SK-N-SH (cell line): ENCODE measurements at regions not wholly inside any gene's neighbourhood (a gene's known extent, or its start where the extent isn't known, plus 50 kb on each side); places are given as distances from the start of the nearest gene placed in this dataset.
A peak's percentile ranks its signal among the peaks of the same experiment; 100 is the strongest.

Experiments
- CTCF ChIA-PET: fragments of 300-600, 350-600 bp; formaldehyde crosslinking; extraction: SDS; loops from one replicate; lab custom pipeline; 2021; lab: Yijun Ruan, JAX
- POLR2A ChIA-PET: fragments of 350-600 bp; sonication (Branson Sonifier 250); formaldehyde crosslinking; extraction: SDS; loops from one replicate; lab custom pipeline; 2020; ENCODE audit warnings: antibody characterized with exemption, inconsistent platforms; lab: Yijun Ruan, JAX
- DNase-seq: peaks from one replicate; pipeline ENCODE4 v3.0.0; 2012
- H2AFZ ChIP-seq: fragments of 200-600 bp; sonication (generic); 2 replicates; pipeline ENCODE4 v1.8.1; 2016; ENCODE audit warnings: antibody characterized with exemption, mild to moderate bottlenecking, low read depth
- H3F3A ChIP-seq: fragments of 200-600 bp; sonication (generic); replicated peaks from 2 replicates; pipeline ENCODE3; 2016; ENCODE audit warnings: antibody characterized with exemption, mild to moderate bottlenecking; ENCODE audit not compliant: insufficient read depth
- H3K27ac ChIP-seq, 2 experiments: fragments of 200-500 bp in 1 of 2; fragments of 200-600 bp in 1 of 2; sonication (Bioruptor generic) in 1 of 2; sonication (generic), shearing (Covaris generic) in 1 of 2; 2 replicates each; pipeline versions ENCODE4 v1.5.1 to v1.6.1; 2014 to 2016; ENCODE audit warnings: low read depth in 2 of 2, inconsistent platforms in 1 of 2, low read length in 1 of 2, mild to moderate bottlenecking in 1 of 2, mixed read lengths in 1 of 2
- H3K27me3 ChIP-seq: fragments of 200-600 bp; sonication (generic), shearing (Covaris generic); 2 replicates; pipeline ENCODE4 v1.6.1; 2016; ENCODE audit warnings: mixed run types; ENCODE audit not compliant: insufficient read depth
- H3K36me3 ChIP-seq, 2 experiments: fragments of 200-500 bp in 1 of 2; fragments of 200-600 bp in 1 of 2; sonication (Bioruptor generic) in 1 of 2; sonication (generic) in 1 of 2; replicated peaks in 1 of 2; 2 replicates each; pipeline versions ENCODE3 to v1.5.1; 2014 to 2016; ENCODE audit warnings: low read length in 1 of 2, mild to moderate bottlenecking in 1 of 2; ENCODE audit not compliant: insufficient read depth in 2 of 2, control insufficient read depth in 1 of 2
- H3K4me1 ChIP-seq, 2 experiments: fragments of 200-500 bp in 1 of 2; fragments of 200-600 bp in 1 of 2; sonication (Bioruptor generic) in 1 of 2; sonication (generic), shearing (Covaris generic) in 1 of 2; 2 replicates each; pipeline versions ENCODE4 v1.5.1 to v1.6.1; 2014 to 2016; ENCODE audit warnings: low read depth in 1 of 2, low read length in 1 of 2, mixed run types in 1 of 2; ENCODE audit not compliant: insufficient read depth in 2 of 2, control insufficient read depth in 1 of 2
- H3K4me2 ChIP-seq: fragments of 200-600 bp; sonication (generic), shearing (Covaris generic); 2 replicates; pipeline ENCODE4 v1.6.1; 2017; ENCODE audit warnings: mixed run types
- H3K4me3 ChIP-seq, 2 experiments: fragments of 200-500 bp in 1 of 2; fragments of 200-600 bp in 1 of 2; sonication (Bioruptor generic) in 1 of 2; sonication (generic), shearing (Covaris generic) in 1 of 2; 2 replicates each; pipeline versions ENCODE4 v1.5.1 to v1.8.1; 2014 to 2016; ENCODE audit warnings: low read depth in 2 of 2, inconsistent platforms in 1 of 2, low read length in 1 of 2, mild to moderate bottlenecking in 1 of 2, mixed read lengths in 1 of 2, moderate library complexity in 1 of 2
- H3K79me2 ChIP-seq: fragments of 200-600 bp; sonication (generic); 2 replicates; pipeline ENCODE4 v1.8.1; 2017; ENCODE audit warnings: mild to moderate bottlenecking; ENCODE audit not compliant: insufficient read depth
- H3K9ac ChIP-seq: fragments of 200-600 bp; sonication (generic); 2 replicates; pipeline ENCODE4 v1.6.1; 2017; ENCODE audit warnings: mixed run types
- H3K9me2 ChIP-seq: fragments of 200-600 bp; sonication (generic); 2 replicates; pipeline ENCODE4 v1.6.1; 2017; ENCODE audit warnings: mixed run types
- H3K9me3 ChIP-seq: fragments of 200-600 bp; sonication (generic); 2 replicates; pipeline ENCODE4 v1.6.1; 2017; ENCODE audit warnings: mixed run types, mild to moderate bottlenecking, moderate library complexity
- H4K20me1 ChIP-seq: fragments of 200-600 bp; sonication (generic); 2 replicates; pipeline ENCODE4 v1.6.1; 2017; ENCODE audit warnings: mild to moderate bottlenecking, mixed run types; ENCODE audit not compliant: insufficient read depth
- CHD2 ChIP-seq: fragments of 150-350 bp; IDR thresholded peaks from 2 replicates; pipeline ENCODE4 v1.6.1; 2018; ENCODE audit warnings: low read length; ENCODE audit not compliant: partially characterized antibody
- CTCF ChIP-seq: fragments of 200-600 bp; sonication (generic); IDR thresholded peaks from 2 replicates; pipeline ENCODE4 v1.6.1; 2017; ENCODE audit warnings: antibody characterized with exemption, mild to moderate bottlenecking, moderate library complexity
- EP300 ChIP-seq, 2 experiments: IDR thresholded peaks; 2 replicates each; pipeline versions ENCODE4 v1.4.0 to v1.6.1; 2012; ENCODE audit warnings: borderline replicate concordance in 1 of 2, low read depth in 1 of 2, low read length in 1 of 2
- EZH2phosphoT487 ChIP-seq: fragments of 200-600 bp; sonication (generic); IDR thresholded peaks from 2 replicates; pipeline ENCODE4 v1.6.1; 2017; ENCODE audit warnings: low read depth, mixed run types, mild to moderate bottlenecking, antibody characterized with exemption, moderate library complexity, borderline replicate concordance
- FOSL2 ChIP-seq: IDR thresholded peaks from 2 replicates; pipeline ENCODE4 v1.4.0; 2012; ENCODE audit warnings: low read depth, mild to moderate bottlenecking, moderate library complexity, borderline replicate concordance
- GATA2 ChIP-seq: sonication (generic); formaldehyde crosslinking; IDR thresholded peaks from 2 replicates; pipeline ENCODE4 v1.5.0; 2020; ENCODE audit warnings: mild to moderate bottlenecking, missing genetic modification reagents
- IRF3 ChIP-seq: fragments of 150-350 bp; IDR thresholded peaks from 2 replicates; pipeline ENCODE4 v1.6.1; 2016; ENCODE audit warnings: mild to moderate bottlenecking, low read depth, low read length
- JUND ChIP-seq: IDR thresholded peaks from 2 replicates; pipeline ENCODE4 v1.4.0; 2012
- MAX ChIP-seq: IDR thresholded peaks from 2 replicates; pipeline ENCODE4 v1.4.0; 2012; ENCODE audit warnings: low read depth
- MXI1 ChIP-seq: IDR thresholded peaks from 2 replicates; pipeline ENCODE4 v1.6.1; 2012; ENCODE audit warnings: mild to moderate bottlenecking, low read depth, low read length, improper control_type of control experiment
- NFIC ChIP-seq: IDR thresholded peaks from 2 replicates; pipeline ENCODE4 v1.4.0; 2012; ENCODE audit warnings: borderline replicate concordance
- PBX3 ChIP-seq: IDR thresholded peaks from 2 replicates; pipeline ENCODE4; 2012
- POLR2AphosphoS5 ChIP-seq: IDR thresholded peaks from 2 replicates; pipeline ENCODE4 v1.6.1; 2012; ENCODE audit warnings: low read depth, low read length
- RFX5 ChIP-seq: IDR thresholded peaks from 2 replicates; pipeline ENCODE4 v1.6.1; 2012; ENCODE audit warnings: mild to moderate bottlenecking, improper control_type of control experiment, low read length
- RXRA ChIP-seq: IDR thresholded peaks from 2 replicates; pipeline ENCODE4 v1.4.0; 2012; ENCODE audit warnings: low read depth, mild to moderate bottlenecking, borderline replicate concordance
- SIN3A ChIP-seq: IDR thresholded peaks from 2 replicates; pipeline ENCODE4 v1.6.1; 2012; ENCODE audit warnings: low read depth, mild to moderate bottlenecking, low read length, moderate library complexity, borderline replicate concordance
- SMC3 ChIP-seq: IDR thresholded peaks from 2 replicates; pipeline ENCODE4 v1.6.1; 2012; ENCODE audit warnings: low read depth, low read length, improper control_type of control experiment
- TAF1 ChIP-seq: IDR thresholded peaks from 2 replicates; pipeline ENCODE4 v1.6.1; 2012; ENCODE audit warnings: low read depth, mild to moderate bottlenecking, low read length, moderate library complexity, borderline replicate concordance
- TEAD4 ChIP-seq: IDR thresholded peaks from 2 replicates; pipeline ENCODE4 v1.4.0; 2012; ENCODE audit warnings: mild to moderate bottlenecking, borderline replicate concordance; ENCODE audit not compliant: insufficient read depth
- YY1 ChIP-seq: IDR thresholded peaks from 2 replicates; pipeline ENCODE4 v1.4.0; 2012; ENCODE audit warnings: low read depth, mild to moderate bottlenecking
- ZBTB33 ChIP-seq: IDR thresholded peaks from 2 replicates; pipeline ENCODE4 v1.4.0; 2012; ENCODE audit warnings: low read depth, borderline replicate concordance
- WGBS: methylation state at CpG from one replicate; pipeline ENCODE4 v1.1.6; 2017; ENCODE audit warnings: low lambda C conversion rate; 5-methylcytosine and 5-hydroxymethylcytosine counted together

GRCh38 chr11:135009125-135009524 is 597.1 kb upstream of the B3GAT1 start:
- Histone ChIP-seq H4K20me1 (no peaks in the 10 kb centered on the region), H3K79me2 (no peaks in the 10 kb centered on the region), H3K4me3 (no peak overlapping the region), H3K4me2 (no peak overlapping the region), H3K27me3 (no peaks in the 10 kb centered on the region), H3K9me3 (no peaks in the 10 kb centered on the region), H3K9ac (no peak overlapping the region), H3K27ac (peak overlapping the region in 1 of 2 experiments; percentile 68; a peak in 1 of 4 replicates), H3K9me2 (no peaks in the 10 kb centered on the region), H3K4me1 (peaks cover 0 to 43% of the 10 kb centered on the region in 2 experiments; a peak in 2 of 4 replicates), H2AFZ (no peak overlapping the region), H3F3A (no peaks in the 10 kb centered on the region), H3K36me3 (no peaks in the 10 kb centered on the region)
- CTCF ChIA-PET, result no interaction called here
- POLR2A ChIA-PET, result no interaction called here
- TF ChIP-seq MAX (no peak), EP300 (IDR thresholded peaks at IDR 0.05; ENCODE audit: borderline replicate concordance in 1 of 2, low read depth in 1 of 2, low read length in 1 of 2) (no peak)
- no peak for DNase-seq
- 40% methylated on average over 6 of the region's 6 CpGs for WGBS

- Histone ChIP-seq H3K4me2 (no peak overlapping the region), H2AFZ (no peak overlapping the region), H3K9me3 (no peaks in the 10 kb centered on the region), H3K36me3 (no peaks in the 10 kb centered on the region), H3K4me1 (peaks cover 0 to 50% of the 10 kb centered on the region in 2 experiments; a peak in 2 of 4 replicates), H4K20me1 (no peaks in the 10 kb centered on the region), H3K27ac (peak overlapping the region in 1 of 2 experiments; percentile 97; a peak in 2 of 4 replicates), H3K27me3 (no peaks in the 10 kb centered on the region), H3K9me2 (no peaks in the 10 kb centered on the region), H3K4me3 (no peak overlapping the region), H3K79me2 (no peaks in the 10 kb centered on the region), H3F3A (no peaks in the 10 kb centered on the region), H3K9ac (no peak overlapping the region)
- CTCF ChIA-PET, result interaction anchor here (1.2 to 1.6 kb wide), 3 partner anchors 20 to 140 kb away, joined by 3 to 6 read pairs (median 4); no protein-coding TSS in a partner anchor
- 56% methylated on average over 4 of the region's 4 CpGs for WGBS
- DNase-seq, result no peak
- TF ChIP-seq FOSL2, result no peak
- no peak for TF ChIP-seq CTCF
- no peak for TF ChIP-seq NFIC
- no peak for TF ChIP-seq TEAD4
- TF ChIP-seq EZH2phosphoT487, result no peak
- TF ChIP-seq IRF3, result no peak
- no peak for TF ChIP-seq ZBTB33
- TF ChIP-seq CHD2, result no peak
- no peak for TF ChIP-seq JUND
- no peak for TF ChIP-seq SIN3A
- no peak for TF ChIP-seq MXI1
- TF ChIP-seq RFX5, result no peak
- TF ChIP-seq GATA2 (CRISPR knock-in tag), result no peak
- TF ChIP-seq TAF1, result no peak
- TF ChIP-seq YY1, result no peak
- TF ChIP-seq SMC3, result no peak
- TF ChIP-seq RXRA, result no peak
- no peak for TF ChIP-seq POLR2AphosphoS5
- TF ChIP-seq PBX3, result no peak
- POLR2A ChIA-PET, result no interaction called here
Observed at GRCh38 chr11:135008412-135008811, 596.4 kb upstream of the B3GAT1 start.
